GM12878 (cell line): ENCODE measurements at regions not wholly inside any gene's neighbourhood (a gene's known extent, or its start where the extent isn't known, plus 50 kb on each side); places are given as distances from the start of the nearest gene placed in this dataset.

Source experiments
- ATAC-seq: fragments of 200-7000 bp; cut with Tn5 transposase; 3 replicates; pipeline ENCODE4 v1.9.1; 2020; ENCODE audit warnings: mild to moderate bottlenecking, moderate library complexity
- BruUV-seq: library from RNA; stranded (reverse); fragments of 400-500 nt; replicated peaks from 2 replicates; lab custom pipeline; 2021; lab: Mats Ljungman, UMichigan
- CTCF ChIA-PET: fragments of 300-600 bp; sonication (Branson Sonifier 250); formaldehyde crosslinking; extraction: SDS; loops from one replicate; lab custom pipeline; 2021; ENCODE audit warnings: inconsistent platforms; lab: Yijun Ruan, JAX
- POLR2A ChIA-PET: fragments of 350-600 bp; formaldehyde crosslinking; extraction: SDS; loops from one replicate; lab custom pipeline; 2021; ENCODE audit warnings: inconsistent platforms; lab: Charles Lee
- RAD21 ChIA-PET: fragments of 300-600 bp; sonication (Branson Sonifier 250); formaldehyde crosslinking; loops from one replicate; lab custom pipeline; 2023; ENCODE audit warnings: antibody characterized with exemption; ENCODE audit not compliant: unreplicated experiment; lab: Charles Lee
- SMC1A ChIA-PET: fragments of 300-600 bp; sonication (Branson Sonifier 250); formaldehyde crosslinking; loops from one replicate; lab custom pipeline; 2023; ENCODE audit not compliant: unreplicated experiment, uncharacterized antibody; lab: Charles Lee
- DNase-seq: peaks from one replicate; pipeline ENCODE4 v3.0.0-alpha.2; 2011; ENCODE audit warnings: low read depth, low spot score
- FAIRE-seq: peaks from 3 replicates; lab custom pipeline; 2011; peaks lifted over from hg19 to GRCh38; lab: Jason Lieb, UNC
- H2AFZ ChIP-seq: 2 replicates; pipeline ENCODE4 v1.6.0; 2011; ENCODE audit warnings: low read depth, low read length, control low read depth; ENCODE audit not compliant: control insufficient read depth
- H3K27ac ChIP-seq: 2 replicates; pipeline ENCODE4 v1.5.1; 2011; ENCODE audit warnings: control low read depth; ENCODE audit not compliant: control insufficient read depth, insufficient read depth
- H3K27me3 ChIP-seq, 2 experiments: replicated peaks in 1 of 2; 2 replicates each; pipeline versions ENCODE4 v1.6.0 to v1.6.1; 2011; ENCODE audit warnings: low read length in 1 of 2; ENCODE audit not compliant: control insufficient read depth in 2 of 2, insufficient read depth in 2 of 2
- H3K36me3 ChIP-seq, 2 experiments: 2 replicates each; pipeline ENCODE4 v1.5.1; 2011; ENCODE audit warnings: low read length in 1 of 2; ENCODE audit not compliant: control insufficient read depth in 2 of 2, insufficient read depth in 2 of 2
- H3K4me1 ChIP-seq: 2 replicates; pipeline ENCODE4 v1.6.1; 2011; ENCODE audit warnings: mild to moderate bottlenecking, low read length, moderate library complexity, mixed read lengths; ENCODE audit not compliant: control insufficient read depth, insufficient read depth
- H3K4me2 ChIP-seq: 2 replicates; pipeline ENCODE4 v1.6.0; 2011; ENCODE audit warnings: control low read depth; ENCODE audit not compliant: control insufficient read depth, insufficient read depth
- H3K4me3 ChIP-seq: fragments of 200-600 bp; sonication (generic); 2 replicates; pipeline ENCODE4 v1.5.1; 2016
- H3K79me2 ChIP-seq: 2 replicates; pipeline ENCODE4 v1.6.0; 2011; ENCODE audit warnings: low read length; ENCODE audit not compliant: control insufficient read depth, insufficient read depth
- H3K9ac ChIP-seq: 2 replicates; pipeline ENCODE4 v1.8.0; 2011; ENCODE audit warnings: low read length, control low read depth, mixed read lengths; ENCODE audit not compliant: control insufficient read depth, insufficient read depth
- H3K9me3 ChIP-seq: replicated peaks from 3 replicates; pipeline ENCODE4 v1.5.1; 2011; ENCODE audit warnings: mild to moderate bottlenecking, low read length; ENCODE audit not compliant: control insufficient read depth, insufficient read depth
- H4K20me1 ChIP-seq: 2 replicates; pipeline ENCODE4 v1.6.0; 2011; ENCODE audit not compliant: control insufficient read depth, insufficient read depth
- EED ChIP-seq: sonication (generic); IDR thresholded peaks from 2 replicates; pipeline ENCODE4 v1.6.1; 2016; ENCODE audit warnings: antibody characterized with exemption, low read depth
- MYB ChIP-seq: fragments of 150-350 bp; IDR thresholded peaks from 2 replicates; pipeline ENCODE4 v1.6.1; 2014; ENCODE audit warnings: mild to moderate bottlenecking, low read depth, low read length, borderline replicate concordance
- POLR2AphosphoS2 ChIP-seq: IDR thresholded peaks from 2 replicates; pipeline ENCODE4 v1.6.1; 2011; ENCODE audit warnings: low read depth, mild to moderate bottlenecking, low read length, improper control_type of control experiment, moderate library complexity
- ZBTB40 ChIP-seq: fragments of 450-650 bp; IDR thresholded peaks from 2 replicates; pipeline ENCODE4 v1.6.1; 2016; ENCODE audit warnings: mild to moderate bottlenecking, moderate library complexity, borderline replicate concordance
- ZNF592 ChIP-seq: fragments of 450-650 bp; IDR thresholded peaks from 2 replicates; pipeline ENCODE4 v1.6.1; 2017; ENCODE audit warnings: mild to moderate bottlenecking, moderate library complexity
- WGBS: methylation state at CpG from one replicate; pipeline ENCODE4 v1.1.6; 2016; ENCODE audit warnings: low lambda C conversion rate; ENCODE audit not compliant: insufficient replicate concordance, insufficient coverage; ENCODE audit errors: missing lambda C conversion rate; 5-methylcytosine and 5-hydroxymethylcytosine counted together
- in situ Hi-C: fragments of 300-500 bp; cut with MboI; formaldehyde crosslinking; loops from 9 replicates; pipeline ENCODE4 v1.14.3; 2018; ENCODE audit warnings: mixed read lengths
- intact Hi-C: fragments of 100-400 bp; cut with micrococcal nuclease; formaldehyde crosslinking; loops from one replicate; pipeline ENCODE4 v1.14.2; 2022; ENCODE audit not compliant: unreplicated experiment

GRCh38 chr20:7452890-7453289 lies 487.4 kb downstream of the HAO1 start:
- in situ Hi-C loops = no loop called here
- Histone ChIP-seq H3K79me2 (no peaks in the 10 kb centered on the region), H3K27ac (no peak overlapping the region), H2AFZ (no peak overlapping the region), H3K4me1 (no peaks in the 10 kb centered on the region), H3K9me3 (no peaks in the 10 kb centered on the region), H3K36me3 (no peaks in the 10 kb centered on the region), H3K27me3 (no peaks in the 10 kb centered on the region), H3K4me2 (no peak overlapping the region), H3K9ac (no peak overlapping the region), H3K4me3 (no peak overlapping the region), H4K20me1 (no peaks in the 10 kb centered on the region)
- ATAC-seq (no peak), DNase-seq (no peak), FAIRE-seq (no peak)
- BruUV-seq = no TSS peak
- ChIA-PET CTCF (no interaction called here), POLR2A (no interaction called here), RAD21 (no interaction called here), SMC1A (no interaction called here)
- intact Hi-C loops = no loop called here
- no peak for TF ChIP-seq EED
- no peak for TF ChIP-seq ZNF592
- no peak for TF ChIP-seq POLR2AphosphoS2
- no peak for TF ChIP-seq MYB
- no peak for TF ChIP-seq ZBTB40
- WGBS = 19% methylated on average over 2 of the region's 2 CpGs
